Stimulated activated CD8-positive, alpha-beta memory T cell treated with anti-CD3 and anti-CD28 coated beads, Interleukin-2, amount 100 ng/mL, for 48 hours (primary cell): ENCODE measurements at regions not wholly inside any gene's neighbourhood (a gene's known extent, or its start where the extent isn't known, plus 50 kb on each side); places are given as distances from the start of the nearest gene placed in this dataset.
"Not testable (repeated sequence)": the region's sequence is repeated elsewhere in the genome, so short reads cannot be mapped to it uniquely, and the experiment has no call there.

Experiments
- DNase-seq, 2 donors: peaks; one replicate each; pipeline ENCODE4 v3.0.0-alpha.2; 2020; ENCODE audit warnings: low read depth in 2 of 2

GRCh38 chr15:88965097-88965496 is 51.9 kb upstream of the MFGE8 start:
- not testable (repeated sequence) for DNase-seq

DNA sequence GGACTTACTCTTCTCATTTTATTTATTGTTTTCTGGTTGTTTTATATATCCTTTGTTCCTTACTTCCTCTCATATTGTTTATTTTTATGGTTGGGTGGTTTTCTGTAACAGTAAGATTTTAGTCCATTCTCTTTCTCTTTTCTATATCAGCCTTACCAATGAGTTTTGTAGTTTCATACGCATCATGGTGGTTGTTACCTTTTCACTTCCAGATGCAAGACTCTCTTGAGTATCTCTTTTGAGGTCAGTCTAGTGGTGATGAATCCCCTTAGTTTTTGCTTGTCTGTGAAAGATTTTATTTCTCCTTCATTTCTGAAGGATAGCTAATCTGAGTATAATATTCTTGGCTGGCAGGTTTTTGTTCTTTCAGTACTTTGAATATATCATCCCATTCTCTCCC is 57.1 kb upstream of the MFGE8 start:
- no peak for DNase-seq

DNA sequence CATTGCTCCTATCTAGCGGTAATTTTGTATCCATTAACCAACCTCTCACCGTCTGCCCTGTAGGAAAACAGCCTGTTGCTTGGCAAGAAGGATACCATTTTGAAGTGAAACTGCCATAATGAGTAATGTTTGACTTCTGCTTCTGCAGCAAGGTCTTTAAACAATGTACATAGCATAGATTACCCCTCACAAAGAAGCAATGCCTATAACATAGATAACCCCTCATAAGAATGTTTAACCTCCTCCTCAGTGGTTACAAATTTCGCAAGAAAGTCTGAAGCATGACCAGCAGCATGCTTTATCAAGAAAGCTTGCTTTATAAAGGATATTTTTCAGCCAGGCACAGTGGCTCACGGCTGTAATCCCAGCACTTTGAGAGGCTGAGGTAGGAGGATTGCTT is 61.2 kb upstream of the MFGE8 start:
- DNase-seq, result no peak

- DNase-seq, result no peak
These were observed 62.7 kb upstream of the MFGE8 start for GRCh38 chr15:88975891-88976290.

- no peak for DNase-seq
These were observed 63.5 kb upstream of the MFGE8 start for GRCh38 chr15:88976656-88977055.

GRCh38 chr15:88979674-88980073 is 66.5 kb upstream of the MFGE8 start:
- DNase-seq, result no peak

DNA sequence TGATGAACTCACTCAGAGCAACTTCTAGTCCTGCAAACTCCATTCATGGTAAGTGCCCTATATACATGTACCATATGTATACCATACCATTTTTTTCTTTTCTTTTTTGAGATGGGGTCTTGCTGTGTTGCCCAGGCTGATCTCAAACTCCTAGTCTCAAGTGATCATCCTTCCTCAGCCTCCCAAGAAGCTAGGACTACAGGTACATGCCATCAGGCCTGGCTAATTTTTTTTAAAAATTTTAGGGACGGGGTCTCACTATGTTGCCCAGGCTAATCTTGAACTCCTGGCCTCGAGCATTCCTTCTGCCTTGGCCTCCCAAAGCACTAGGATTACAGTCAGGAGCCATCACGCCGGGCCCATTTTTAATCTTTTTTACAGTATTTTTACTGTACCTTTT is 67.3 kb upstream of the MFGE8 start:
- no peak for DNase-seq

GRCh38 chr15:88981244-88982215 is 68.4 kb upstream of the MFGE8 start:
- DNase-seq, result no peak

- DNase-seq, result no peak
These were observed 69.2 kb upstream of the MFGE8 start for GRCh38 chr15:88982304-88982945.

DNA sequence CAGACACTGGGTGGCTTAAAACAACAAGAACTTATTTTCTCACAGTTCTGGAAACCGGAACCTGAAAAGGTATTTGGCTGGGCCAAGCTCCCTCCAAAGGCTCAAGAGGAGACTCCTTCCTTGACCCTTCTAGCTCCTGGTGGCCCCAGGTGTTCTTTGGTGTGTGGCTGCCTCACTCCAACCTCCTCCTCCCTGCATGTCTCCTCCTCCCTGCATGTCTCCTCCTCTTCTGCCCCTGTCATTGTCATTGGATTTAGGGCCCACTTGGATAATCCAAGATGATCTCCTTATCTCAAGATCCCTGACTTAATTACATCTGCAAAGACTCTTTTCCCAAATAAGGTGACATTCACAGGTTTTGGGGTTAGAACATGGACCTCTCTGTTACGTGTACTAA is 69.8 kb upstream of the MFGE8 start:
- no peak for DNase-seq

- DNase-seq, result no peak
These were observed 70.8 kb upstream of the MFGE8 start for GRCh38 chr15:88983861-88984429.

GRCh38 chr15:88985547-88986393 is 72.6 kb upstream of the MFGE8 start:
- DNase-seq, result no peak

DNA sequence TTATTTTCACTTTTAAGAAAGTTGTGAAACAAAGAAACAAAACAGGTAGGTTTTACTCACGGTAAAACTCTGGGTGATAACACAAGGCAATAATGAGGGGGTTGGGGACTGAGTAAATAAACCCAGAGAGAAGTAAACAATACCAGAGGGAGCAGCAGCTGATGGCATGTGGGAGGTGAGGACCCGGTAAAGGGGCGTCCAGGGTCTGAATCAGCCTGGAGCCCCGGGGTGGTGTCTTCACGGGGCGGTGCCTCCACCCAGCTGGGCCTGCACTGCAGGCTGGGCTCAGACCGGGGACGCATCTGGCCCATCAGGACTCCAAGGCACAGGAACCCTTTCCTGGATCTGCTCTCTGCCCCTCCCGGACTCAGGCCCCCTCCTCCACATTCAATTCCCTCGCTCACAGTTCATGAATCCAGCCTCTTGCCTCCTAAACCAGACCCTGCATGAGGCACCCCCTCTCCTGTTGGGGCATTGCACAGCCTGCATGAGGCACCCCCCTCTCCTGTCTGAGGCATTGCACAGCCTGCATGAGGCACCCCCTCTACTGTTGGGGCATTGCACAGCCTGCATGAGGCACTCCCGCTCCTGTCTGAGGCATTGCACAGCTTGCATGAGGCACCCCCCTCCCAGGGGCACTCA is 73.9 kb upstream of the MFGE8 start:
- DNase-seq, result no peak

- no peak for DNase-seq
These were observed 74.4 kb upstream of the MFGE8 start for GRCh38 chr15:88987591-88987933.

- no peak for DNase-seq
These were observed 74.9 kb upstream of the MFGE8 start for GRCh38 chr15:88987934-88988671.

GRCh38 chr15:88989578-88989977 is 76.4 kb upstream of the MFGE8 start:
- DNase-seq, result no peak

DNA sequence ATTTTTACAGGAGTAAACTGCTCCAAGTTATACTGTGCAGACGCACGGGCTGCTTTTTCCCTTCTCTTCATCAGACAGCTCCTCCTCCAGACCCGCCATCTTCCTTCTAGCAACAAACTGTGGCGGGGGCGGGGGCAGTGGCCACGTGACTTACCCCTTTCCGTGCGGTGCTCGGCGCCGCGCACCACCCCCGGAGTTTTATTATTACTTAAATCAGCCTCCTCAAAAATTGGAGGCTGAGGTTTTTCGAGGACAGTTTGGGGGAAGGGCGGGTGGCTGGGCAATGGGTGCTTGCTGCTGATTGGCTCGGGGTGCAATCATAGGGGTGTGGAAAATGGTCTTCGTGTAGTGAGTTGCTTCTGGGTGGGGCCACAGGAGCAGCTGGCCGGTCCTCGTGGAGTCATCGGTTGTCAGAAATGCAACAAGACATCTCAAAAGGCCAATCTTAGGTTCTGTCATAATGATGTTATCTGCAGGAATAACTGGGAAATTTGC is 77.1 kb upstream of the MFGE8 start:
- DNase-seq, result no peak

GRCh38 chr15:88992216-88992615 is 79.0 kb upstream of the MFGE8 start:
- DNase-seq, result no peak

GRCh38 chr15:88992912-88993376 is 79.8 kb upstream of the MFGE8 start:
- no peak for DNase-seq

- DNase-seq, result no peak
These were observed 80.5 kb upstream of the MFGE8 start for GRCh38 chr15:88993662-88994061.
